ENCODE measurements at regions not wholly inside any gene's neighbourhood (a gene's known extent, or its start where the extent isn't known, plus 50 kb on each side); places are given as distances from the start of the nearest gene placed in this dataset.

- peaks cover 11% of the 10 kb centered on the region for H3K27me3 ChIP-seq (ENCODE audit: insufficient read depth, low read length, poor library complexity, severe bottlenecking)
- H3K4me1 ChIP-seq (ENCODE audit: insufficient read depth, low read length, poor library complexity, severe bottlenecking), result no peaks in the 10 kb centered on the region
- H3K36me3 ChIP-seq (ENCODE audit: insufficient read depth, low read length), result no peaks in the 10 kb centered on the region
- H3F3A ChIP-seq (ENCODE audit: low read depth), result no peaks in the 10 kb centered on the region
- H3K9me2 ChIP-seq (replicated peaks; ENCODE audit: low read depth, low read length), result no peaks in the 10 kb centered on the region
- no peak overlapping the region for H3K9ac ChIP-seq (ENCODE audit: low read depth, low read length, poor library complexity, severe bottlenecking)
- H4K20me1 ChIP-seq (ENCODE audit: insufficient read depth, low read length, poor library complexity, severe bottlenecking), result no peaks in the 10 kb centered on the region
- TF ChIP-seq EZH2phosphoT487 (IDR thresholded peaks at IDR 0.05; ENCODE audit: borderline replicate concordance) (no peak), CTCF (conservative IDR thresholded peaks at IDR 0.05; ENCODE audit: low read length) (no peak)
- no peak overlapping the region for H3K4me3 ChIP-seq (ENCODE audit: low read length, poor library complexity, severe bottlenecking)
- no peaks in the 10 kb centered on the region for H3K79me2 ChIP-seq (ENCODE audit: insufficient read depth, low read length)
- no peak overlapping the region for H2AFZ ChIP-seq (ENCODE audit: low read length)
- H3K4me2 ChIP-seq (ENCODE audit: low read depth, low read length, poor library complexity, severe bottlenecking), result no peak overlapping the region
- no peaks in the 10 kb centered on the region; the same call in 1 of the 2 replicates for H3K9me3 ChIP-seq (ENCODE audit: insufficient read depth, low read depth, low read length)
These were observed 494.1 kb upstream of the NRP1 start for GRCh38 chr10:33828592-33828991.

DNA sequence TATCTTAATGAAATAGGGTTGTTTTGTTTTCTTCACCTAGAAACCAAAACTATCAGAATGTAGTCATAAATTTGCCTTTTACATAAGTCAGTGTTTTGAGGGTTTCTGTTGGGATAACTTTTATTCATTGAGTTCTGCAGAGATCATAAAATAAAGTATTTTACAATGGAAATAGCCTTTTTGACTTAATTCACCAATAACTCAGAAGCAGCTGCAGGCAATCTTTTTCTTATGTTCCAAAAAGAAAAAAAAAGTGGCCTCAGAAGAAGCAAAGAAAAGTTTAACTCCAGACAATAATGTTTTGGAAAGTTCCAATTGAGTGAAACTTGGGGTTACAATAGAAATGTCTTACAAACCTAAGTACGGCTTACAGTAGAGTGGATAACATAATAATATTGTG lies 491.7 kb upstream of the NRP1 start:
- Histone ChIP-seq H3K4me1 (ENCODE audit: insufficient read depth, low read length, poor library complexity, severe bottlenecking) (no peaks in the 10 kb centered on the region), H3K4me3 (ENCODE audit: low read length, poor library complexity, severe bottlenecking) (no peak overlapping the region), H2AFZ (ENCODE audit: low read length) (no peak overlapping the region), H3F3A (ENCODE audit: low read depth) (no peaks in the 10 kb centered on the region), H4K20me1 (ENCODE audit: insufficient read depth, low read length, poor library complexity, severe bottlenecking) (no peaks in the 10 kb centered on the region), H3K9me2 (replicated peaks; ENCODE audit: low read depth, low read length) (no peaks in the 10 kb centered on the region), H3K4me2 (ENCODE audit: low read depth, low read length, poor library complexity, severe bottlenecking) (no peak overlapping the region), H3K9me3 (ENCODE audit: insufficient read depth, low read depth, low read length) (no peaks in the 10 kb centered on the region; the same call in 1 of the 2 replicates), H3K36me3 (ENCODE audit: insufficient read depth, low read length) (no peaks in the 10 kb centered on the region), H3K79me2 (ENCODE audit: insufficient read depth, low read length) (no peaks in the 10 kb centered on the region), H3K27me3 (ENCODE audit: insufficient read depth, low read length, poor library complexity, severe bottlenecking) (peaks cover 4% of the 10 kb centered on the region), H3K9ac (ENCODE audit: low read depth, low read length, poor library complexity, severe bottlenecking) (no peak overlapping the region)
- no peak for TF ChIP-seq EZH2phosphoT487 (IDR thresholded peaks at IDR 0.05; ENCODE audit: borderline replicate concordance)
- no peak for TF ChIP-seq CTCF (conservative IDR thresholded peaks at IDR 0.05; ENCODE audit: low read length)

- H3K27me3 ChIP-seq (ENCODE audit: insufficient read depth, low read length, poor library complexity, severe bottlenecking), result peaks cover 4% of the 10 kb centered on the region
- H3F3A ChIP-seq (ENCODE audit: low read depth), result no peaks in the 10 kb centered on the region
- no peak overlapping the region for H3K4me2 ChIP-seq (ENCODE audit: low read depth, low read length, poor library complexity, severe bottlenecking)
- H3K36me3 ChIP-seq (ENCODE audit: insufficient read depth, low read length), result no peaks in the 10 kb centered on the region
- H3K79me2 ChIP-seq (ENCODE audit: insufficient read depth, low read length), result no peaks in the 10 kb centered on the region
- TF ChIP-seq CTCF (conservative IDR thresholded peaks at IDR 0.05; ENCODE audit: low read length), result no peak
- H3K4me3 ChIP-seq (ENCODE audit: low read length, poor library complexity, severe bottlenecking), result no peak overlapping the region
- H3K4me1 ChIP-seq (ENCODE audit: insufficient read depth, low read length, poor library complexity, severe bottlenecking), result peaks cover 2% of the 10 kb centered on the region
- H2AFZ ChIP-seq (ENCODE audit: low read length), result no peak overlapping the region
- no peaks in the 10 kb centered on the region for H4K20me1 ChIP-seq (ENCODE audit: insufficient read depth, low read length, poor library complexity, severe bottlenecking)
- H3K9me2 ChIP-seq (replicated peaks; ENCODE audit: low read depth, low read length), result no peaks in the 10 kb centered on the region
- no peaks in the 10 kb centered on the region for H3K9me3 ChIP-seq (ENCODE audit: insufficient read depth, low read depth, low read length)
- H3K9ac ChIP-seq (ENCODE audit: low read depth, low read length, poor library complexity, severe bottlenecking), result no peak overlapping the region
These were observed 488.3 kb upstream of the NRP1 start for GRCh38 chr10:33822774-33823173.
